K562 (cell line): ENCODE measurements at regions not wholly inside any gene's neighbourhood (a gene's known extent, or its start where the extent isn't known, plus 50 kb on each side); places are given as distances from the start of the nearest gene placed in this dataset.

ENCODE experiments used
- EZH2 ChIP-seq: IDR thresholded peaks from 2 replicates; pipeline ENCODE4 v1.6.1; 2012; ENCODE audit warnings: low read depth, mild to moderate bottlenecking, inconsistent platforms, low read length, borderline replicate concordance
- FOXJ3 ChIP-seq: sonication (generic); formaldehyde crosslinking; IDR thresholded peaks from 2 replicates; pipeline ENCODE4 v1.4.0; 2020; ENCODE audit warnings: mild to moderate bottlenecking, missing genetic modification reagents
- YY1 ChIP-seq, 3 experiments: IDR thresholded peaks; 2 replicates each; pipeline ENCODE4 v1.6.1; 2011; ENCODE audit warnings: low read length in 2 of 3, mild to moderate bottlenecking in 2 of 3, moderate library complexity in 2 of 3, borderline replicate concordance in 1 of 3, control low read depth in 1 of 3, low read depth in 1 of 3; ENCODE audit not compliant: insufficient read depth in 3 of 3, insufficient replicate concordance in 2 of 3, control insufficient read depth in 1 of 3, insufficient read length in 1 of 3; ENCODE audit errors: extremely low read depth in 1 of 3
- TF ChIP-seq, protein P1 (sequence below), 3 experiments: IDR thresholded peaks in 2 of 3; conservative IDR thresholded peaks in 1 of 3; 2 replicates each; pipeline ENCODE4 v1.5.1; 2011 to 2012; ENCODE audit warnings: low read length in 3 of 3, mild to moderate bottlenecking in 3 of 3, control low read depth in 2 of 3, improper control_type of control experiment in 1 of 3, inconsistent platforms in 1 of 3, low read depth in 1 of 3, mixed read lengths in 1 of 3, moderate library complexity in 1 of 3; ENCODE audit not compliant: insufficient read depth in 2 of 3

DNA sequence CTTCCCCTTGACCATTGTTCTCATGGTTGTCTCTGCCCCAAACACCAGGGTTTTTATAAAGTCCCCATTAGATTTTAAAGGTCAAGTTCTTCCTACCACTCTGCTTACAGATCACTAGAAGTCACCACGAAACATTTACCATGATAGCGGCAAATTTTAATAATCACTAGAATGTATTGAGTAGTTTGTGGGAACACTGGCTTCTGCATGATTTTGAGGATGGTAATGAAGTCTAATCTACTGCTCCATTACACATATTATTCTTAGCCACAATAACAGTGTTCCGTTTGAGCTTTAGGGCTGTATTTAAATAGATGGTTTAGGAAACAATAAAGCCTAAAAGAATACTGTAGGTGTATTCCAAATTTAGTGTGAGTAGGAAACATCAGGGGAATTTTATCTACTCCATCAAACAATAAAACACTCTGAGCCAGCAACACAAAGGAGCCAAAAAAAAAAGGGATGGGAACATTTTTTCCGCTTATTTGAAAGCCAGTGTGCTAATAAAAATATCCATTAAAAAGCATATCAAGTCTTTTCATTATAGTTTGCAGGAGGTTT, 49.7 kb downstream of the KLF12 start:
- TF ChIP-seq, protein P1, sequence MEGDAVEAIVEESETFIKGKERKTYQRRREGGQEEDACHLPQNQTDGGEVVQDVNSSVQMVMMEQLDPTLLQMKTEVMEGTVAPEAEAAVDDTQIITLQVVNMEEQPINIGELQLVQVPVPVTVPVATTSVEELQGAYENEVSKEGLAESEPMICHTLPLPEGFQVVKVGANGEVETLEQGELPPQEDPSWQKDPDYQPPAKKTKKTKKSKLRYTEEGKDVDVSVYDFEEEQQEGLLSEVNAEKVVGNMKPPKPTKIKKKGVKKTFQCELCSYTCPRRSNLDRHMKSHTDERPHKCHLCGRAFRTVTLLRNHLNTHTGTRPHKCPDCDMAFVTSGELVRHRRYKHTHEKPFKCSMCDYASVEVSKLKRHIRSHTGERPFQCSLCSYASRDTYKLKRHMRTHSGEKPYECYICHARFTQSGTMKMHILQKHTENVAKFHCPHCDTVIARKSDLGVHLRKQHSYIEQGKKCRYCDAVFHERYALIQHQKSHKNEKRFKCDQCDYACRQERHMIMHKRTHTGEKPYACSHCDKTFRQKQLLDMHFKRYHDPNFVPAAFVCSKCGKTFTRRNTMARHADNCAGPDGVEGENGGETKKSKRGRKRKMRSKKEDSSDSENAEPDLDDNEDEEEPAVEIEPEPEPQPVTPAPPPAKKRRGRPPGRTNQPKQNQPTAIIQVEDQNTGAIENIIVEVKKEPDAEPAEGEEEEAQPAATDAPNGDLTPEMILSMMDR (IDR thresholded peaks at IDR 0.05 in 2 of 3, conservative IDR thresholded peaks at IDR 0.05 in 1 of 3; ENCODE audit: insufficient read depth in 2 of 3, low read depth in 1 of 3, low read length in 3 of 3) = no peak
- TF ChIP-seq EZH2 (no peak), FOXJ3 (no peak), YY1 (IDR thresholded peaks at IDR 0.05; ENCODE audit: borderline replicate concordance in 1 of 3, control insufficient read depth in 1 of 3, extremely low read depth in 1 of 3, insufficient read depth in 3 of 3, insufficient read length in 1 of 3, insufficient replicate concordance in 2 of 3, low read depth in 1 of 3, low read length in 2 of 3) (no peak)
